Gastrocnemius medialis (tissue), 4 donors: ENCODE measurements at regions not wholly inside any gene's neighbourhood (a gene's known extent, or its start where the extent isn't known, plus 50 kb on each side); places are given as distances from the start of the nearest gene placed in this dataset.

Experiments used
- CTCF ChIP-seq, 5 experiments: fragments of 450-650 bp in 3 of 5; fragments of 200-600 bp in 2 of 5; sonication (generic) in 2 of 5; IDR thresholded peaks in 4 of 5; conservative IDR thresholded peaks in 1 of 5; 1 replicate in 4 of 5; 2 replicates in 1 of 5; pipeline ENCODE4 v1.5.1; 2016 to 2019; ENCODE audit warnings: antibody characterized with exemption in 5 of 5, mild to moderate bottlenecking in 3 of 5, moderate library complexity in 3 of 5
- POLR2A ChIP-seq, 2 donors: fragments of 450-650 bp; IDR thresholded peaks; one replicate each; pipeline ENCODE4 v1.6.1; 2017; ENCODE audit warnings: antibody characterized with exemption in 2 of 2, mild to moderate bottlenecking in 2 of 2, moderate library complexity in 2 of 2

- TF ChIP-seq CTCF (IDR thresholded peaks at IDR 0.05 in 4 of 5, conservative IDR thresholded peaks at IDR 0.05 in 1 of 5) (no peak), POLR2A (IDR thresholded peaks at IDR 0.05) (no peak)
Measured at GRCh38 chr6:126206504-126207246, 133.2 kb upstream of the CENPW start.
